IPS DF 6.9 (cell line): ENCODE measurements at regions not wholly inside any gene's neighbourhood (a gene's known extent, or its start where the extent isn't known, plus 50 kb on each side); places are given as distances from the start of the nearest gene placed in this dataset.

Experiments used
- DNase-seq: peaks from one replicate; pipeline ENCODE4 v3.0.0-alpha.2; 2013; ENCODE audit warnings: low read depth, low spot score
- H3K27ac ChIP-seq: one replicate; pipeline ENCODE4 v1.5.1; 2013; ENCODE audit warnings: low read length, control low read depth
- H3K27me3 ChIP-seq: 2 replicates; pipeline ENCODE4 v1.6.1; 2013; ENCODE audit warnings: mild to moderate bottlenecking, low read length; ENCODE audit not compliant: control insufficient read depth, insufficient read depth
- H3K36me3 ChIP-seq: 2 replicates; pipeline ENCODE4 v1.6.1; 2013; ENCODE audit warnings: low read length; ENCODE audit not compliant: control insufficient read depth, insufficient read depth
- H3K4me1 ChIP-seq: 2 replicates; pipeline ENCODE4 v1.6.1; 2013; ENCODE audit warnings: low read length; ENCODE audit not compliant: control insufficient read depth, insufficient read depth
- H3K4me3 ChIP-seq: 2 replicates; pipeline ENCODE4 v1.5.1; 2013; ENCODE audit warnings: mild to moderate bottlenecking, low read length
- H3K9me3 ChIP-seq: 2 replicates; pipeline ENCODE4 v1.6.1; 2013; ENCODE audit warnings: low read length, inconsistent platforms; ENCODE audit not compliant: control insufficient read depth, insufficient read depth
- WGBS: extraction: QIAGEN DNeasy Blood & Tissue Kit; methylation state at CpG from one replicate; pipeline ENCODE4 v1.1.7; 2013; ENCODE audit warnings: mixed read lengths, missing lambda C conversion rate; ENCODE audit not compliant: insufficient read length, insufficient coverage; 5-methylcytosine and 5-hydroxymethylcytosine counted together

- Histone ChIP-seq H3K4me1 (no peaks in the 10 kb centered on the region), H3K4me3 (no peak overlapping the region), H3K27ac (no peak overlapping the region), H3K27me3 (no peaks in the 10 kb centered on the region), H3K9me3 (no peaks in the 10 kb centered on the region), H3K36me3 (no peaks in the 10 kb centered on the region)
- no CpG with 5 or more reads among the region's 5 CpGs for WGBS
- DNase-seq: no peak
These were observed 173.9 kb upstream of the SNX7 start for GRCh38 chr1:98487620-98488019.

- Histone ChIP-seq H3K9me3 (no peaks in the 10 kb centered on the region), H3K27me3 (no peaks in the 10 kb centered on the region), H3K27ac (no peak overlapping the region), H3K4me1 (no peaks in the 10 kb centered on the region), H3K4me3 (no peak overlapping the region), H3K36me3 (no peaks in the 10 kb centered on the region)
- no CpG with 5 or more reads among the region's 3 CpGs for WGBS
- no peak for DNase-seq
These were observed 178.9 kb upstream of the SNX7 start for GRCh38 chr1:98482611-98483010.

- no peak for DNase-seq
- no peaks in the 10 kb centered on the region for H3K9me3 ChIP-seq
- H3K4me3 ChIP-seq: no peak overlapping the region
- no peaks in the 10 kb centered on the region for H3K36me3 ChIP-seq
- no peaks in the 10 kb centered on the region for H3K27me3 ChIP-seq
- no CpG with 5 or more reads among the region's 2 CpGs for WGBS
- no peak overlapping the region for H3K27ac ChIP-seq
- H3K4me1 ChIP-seq: no peaks in the 10 kb centered on the region
These were observed 181.2 kb upstream of the SNX7 start for GRCh38 chr1:98480271-98480670.

GRCh38 chr1:98478121-98478520 is 183.4 kb upstream of the SNX7 start:
- H3K27ac ChIP-seq: no peak overlapping the region
- no peaks in the 10 kb centered on the region for H3K27me3 ChIP-seq
- WGBS: no CpG with 5 or more reads among the region's 3 CpGs
- no peaks in the 10 kb centered on the region for H3K36me3 ChIP-seq
- H3K4me3 ChIP-seq: no peak overlapping the region
- no peak for DNase-seq
- H3K9me3 ChIP-seq: no peaks in the 10 kb centered on the region
- no peaks in the 10 kb centered on the region for H3K4me1 ChIP-seq

- H3K9me3 ChIP-seq: no peaks in the 10 kb centered on the region
- no peaks in the 10 kb centered on the region for H3K36me3 ChIP-seq
- H3K27ac ChIP-seq: no peak overlapping the region
- no peak overlapping the region for H3K4me3 ChIP-seq
- H3K4me1 ChIP-seq: no peaks in the 10 kb centered on the region
- DNase-seq: no peak
- H3K27me3 ChIP-seq: no peaks in the 10 kb centered on the region
- WGBS: no CpG with 5 or more reads among the region's 2 CpGs
These were observed 188.6 kb upstream of the SNX7 start for GRCh38 chr1:98472878-98473277.

- no CpG with 5 or more reads among the region's 4 CpGs for WGBS
- no peak for DNase-seq
- no peaks in the 10 kb centered on the region for H3K9me3 ChIP-seq
- H3K4me3 ChIP-seq: no peak overlapping the region
- no peaks in the 10 kb centered on the region for H3K27me3 ChIP-seq
- H3K27ac ChIP-seq: no peak overlapping the region
- no peaks in the 10 kb centered on the region for H3K4me1 ChIP-seq
- H3K36me3 ChIP-seq: no peaks in the 10 kb centered on the region
These were observed 189.9 kb upstream of the SNX7 start for GRCh38 chr1:98471633-98472032.

GRCh38 chr1:98468111-98468717 is 193.3 kb upstream of the SNX7 start:
- Histone ChIP-seq H3K27me3 (no peaks in the 10 kb centered on the region), H3K4me3 (no peak overlapping the region), H3K27ac (no peak overlapping the region), H3K9me3 (no peaks in the 10 kb centered on the region), H3K4me1 (no peaks in the 10 kb centered on the region), H3K36me3 (no peaks in the 10 kb centered on the region)
- no peak for DNase-seq
- WGBS: no CpG with 5 or more reads among the region's 2 CpGs

GRCh38 chr1:98467586-98467985 is 193.9 kb upstream of the SNX7 start:
- H3K27me3 ChIP-seq: no peaks in the 10 kb centered on the region
- no peak for DNase-seq
- no peaks in the 10 kb centered on the region for H3K9me3 ChIP-seq
- no CpG with 5 or more reads among the region's 4 CpGs for WGBS
- no peaks in the 10 kb centered on the region for H3K36me3 ChIP-seq
- H3K4me3 ChIP-seq: no peak overlapping the region
- no peak overlapping the region for H3K27ac ChIP-seq
- H3K4me1 ChIP-seq: no peaks in the 10 kb centered on the region

GRCh38 chr1:98467122-98467521 is 194.4 kb upstream of the SNX7 start:
- Histone ChIP-seq H3K27me3 (no peaks in the 10 kb centered on the region), H3K4me1 (no peaks in the 10 kb centered on the region), H3K36me3 (no peaks in the 10 kb centered on the region), H3K27ac (no peak overlapping the region), H3K9me3 (no peaks in the 10 kb centered on the region), H3K4me3 (no peak overlapping the region)
- DNase-seq: no peak

- WGBS: no CpG with 5 or more reads among the region's 7 CpGs
- no peaks in the 10 kb centered on the region for H3K27me3 ChIP-seq
- H3K4me3 ChIP-seq: no peak overlapping the region
- H3K36me3 ChIP-seq: no peaks in the 10 kb centered on the region
- H3K9me3 ChIP-seq: no peaks in the 10 kb centered on the region
- no peak for DNase-seq
- no peak overlapping the region for H3K27ac ChIP-seq
- no peaks in the 10 kb centered on the region for H3K4me1 ChIP-seq
These were observed 199.6 kb upstream of the SNX7 start for GRCh38 chr1:98461873-98462385.

GRCh38 chr1:98460136-98460535 is 201.4 kb upstream of the SNX7 start:
- Histone ChIP-seq H3K36me3 (no peaks in the 10 kb centered on the region), H3K27ac (no peak overlapping the region), H3K27me3 (no peaks in the 10 kb centered on the region), H3K9me3 (no peaks in the 10 kb centered on the region), H3K4me3 (no peak overlapping the region), H3K4me1 (no peaks in the 10 kb centered on the region)
- no peak for DNase-seq
- no CpG with 5 or more reads among the region's 1 CpG for WGBS
